Gastrocnemius medialis (tissue), 4 donors: ENCODE measurements at regions not wholly inside any gene's neighbourhood (a gene's known extent, or its start where the extent isn't known, plus 50 kb on each side); places are given as distances from the start of the nearest gene placed in this dataset.

Experiments used
- ATAC-seq, 2 donors: fragments of 150-250 bp; one replicate each; pipeline ENCODE4 v1.9.1; 2016
- DNase-seq, 2 donors: peaks; one replicate each; pipeline ENCODE4 v3.0.0-alpha.2; 2019
- H3K27ac ChIP-seq, 4 donors: fragments of 200-600 bp; sonication (generic); 1 replicate in 1 of 4; 2 replicates in 3 of 4; pipeline ENCODE4 v1.5.1; 2016 to 2018; ENCODE audit warnings: mild to moderate bottlenecking in 2 of 4, moderate library complexity in 1 of 4
- H3K27me3 ChIP-seq, 3 donors: fragments of 200-600 bp; sonication (generic) in 2 of 3; 1 replicate in 1 of 3; 2 replicates in 2 of 3; pipeline versions ENCODE4 v1.5.1 to v1.6.0; 2016 to 2019; ENCODE audit warnings: mild to moderate bottlenecking in 1 of 3, moderate library complexity in 1 of 3
- H3K36me3 ChIP-seq, 2 donors: fragments of 200-600 bp; sonication (generic) in 1 of 2; one replicate each; pipeline ENCODE4 v1.5.1; 2017 to 2018
- H3K4me1 ChIP-seq, 2 donors: fragments of 200-600 bp; sonication (generic) in 1 of 2; one replicate each; pipeline ENCODE4 v1.5.1; 2016 to 2017; ENCODE audit warnings: mild to moderate bottlenecking in 2 of 2
- H3K4me3 ChIP-seq, 4 donors: fragments of 200-600 bp; sonication (generic) in 3 of 4; 1 replicate in 1 of 4; 2 replicates in 3 of 4; pipeline ENCODE4 v1.5.1; 2016 to 2019; ENCODE audit warnings: mild to moderate bottlenecking in 2 of 4
- H3K9me3 ChIP-seq, 3 donors: fragments of 200-600 bp; sonication (generic) in 2 of 3; 1 replicate in 1 of 3; 2 replicates in 2 of 3; pipeline ENCODE4 v1.5.1; 2016 to 2019
- CTCF ChIP-seq, 5 experiments: fragments of 450-650 bp in 3 of 5; fragments of 200-600 bp in 2 of 5; sonication (generic) in 2 of 5; IDR thresholded peaks in 4 of 5; conservative IDR thresholded peaks in 1 of 5; 1 replicate in 4 of 5; 2 replicates in 1 of 5; pipeline ENCODE4 v1.5.1; 2016 to 2019; ENCODE audit warnings: antibody characterized with exemption in 5 of 5, mild to moderate bottlenecking in 3 of 5, moderate library complexity in 3 of 5
- POLR2A ChIP-seq, 2 donors: fragments of 450-650 bp; IDR thresholded peaks; one replicate each; pipeline ENCODE4 v1.6.1; 2017; ENCODE audit warnings: antibody characterized with exemption in 2 of 2, mild to moderate bottlenecking in 2 of 2, moderate library complexity in 2 of 2
- in situ Hi-C, 4 donors: fragments of 200-750 bp; cut with MboI; loops; one replicate each; pipeline versions ENCODE4 v1.15.0 to v1.8.0; 2017; ENCODE audit warnings: low sequenced_read_pairs in 4 of 4
- intact Hi-C: fragments of 100-400 bp; cut with DNase I; formaldehyde crosslinking; loops from one replicate; pipeline ENCODE4 v1.15.1; 2023; ENCODE audit warnings: low total_unique reads

- TF ChIP-seq POLR2A (IDR thresholded peaks at IDR 0.05) (no peak), CTCF (IDR thresholded peaks at IDR 0.05 in 4 of 5, conservative IDR thresholded peaks at IDR 0.05 in 1 of 5) (no peak)
- ATAC-seq: no peak
- Histone ChIP-seq H3K4me1 (no peaks in the 10 kb centered on the region), H3K27ac (no peak overlapping the region), H3K4me3 (no peak overlapping the region), H3K9me3 (no peaks in the 10 kb centered on the region), H3K27me3 (no peaks in the 10 kb centered on the region), H3K36me3 (no peaks in the 10 kb centered on the region)
- intact Hi-C loops: no loop called here
- in situ Hi-C loops: no loop called here
- DNase-seq: no peak
These were observed 147.5 kb upstream of the RTL1 start for GRCh38 chr14:101050901-101051490.

- in situ Hi-C loops: no loop called here
- ATAC-seq (no peak), DNase-seq (no peak)
- TF ChIP-seq POLR2A (IDR thresholded peaks at IDR 0.05) (no peak), CTCF (IDR thresholded peaks at IDR 0.05 in 4 of 5, conservative IDR thresholded peaks at IDR 0.05 in 1 of 5) (no peak)
- Histone ChIP-seq H3K9me3 (no peaks in the 10 kb centered on the region), H3K27me3 (no peaks in the 10 kb centered on the region), H3K36me3 (no peaks in the 10 kb centered on the region), H3K4me3 (no peak overlapping the region), H3K27ac (no peak overlapping the region), H3K4me1 (no peaks in the 10 kb centered on the region)
- intact Hi-C loops: no loop called here
These were observed 151.1 kb upstream of the RTL1 start for GRCh38 chr14:101054671-101055070.

- in situ Hi-C loops: no loop called here
- H3K27ac ChIP-seq: no peak overlapping the region
- no peaks in the 10 kb centered on the region for H3K4me1 ChIP-seq
- no peaks in the 10 kb centered on the region for H3K9me3 ChIP-seq
- DNase-seq: no peak
- no peaks in the 10 kb centered on the region for H3K36me3 ChIP-seq
- H3K27me3 ChIP-seq: no peaks in the 10 kb centered on the region
- no peak for ATAC-seq
- H3K4me3 ChIP-seq: no peak overlapping the region
- intact Hi-C loops: no loop called here
- TF ChIP-seq POLR2A (IDR thresholded peaks at IDR 0.05): no peak
- no peak for TF ChIP-seq CTCF (IDR thresholded peaks at IDR 0.05 in 4 of 5, conservative IDR thresholded peaks at IDR 0.05 in 1 of 5)
These were observed 151.7 kb upstream of the RTL1 start for GRCh38 chr14:101055106-101055662.

- DNase-seq: no peak
- no peaks in the 10 kb centered on the region for H3K4me1 ChIP-seq
- no peak for ATAC-seq
- no peaks in the 10 kb centered on the region for H3K9me3 ChIP-seq
- H3K27ac ChIP-seq: no peak overlapping the region
- H3K27me3 ChIP-seq: no peaks in the 10 kb centered on the region
- in situ Hi-C loops (no loop called here), intact Hi-C loops (no loop called here)
- TF ChIP-seq POLR2A (IDR thresholded peaks at IDR 0.05) (no peak), CTCF (IDR thresholded peaks at IDR 0.05 in 4 of 5, conservative IDR thresholded peaks at IDR 0.05 in 1 of 5) (no peak)
- no peaks in the 10 kb centered on the region for H3K36me3 ChIP-seq
- H3K4me3 ChIP-seq: no peak overlapping the region
These were observed 152.4 kb upstream of the RTL1 start for GRCh38 chr14:101055776-101056374.
